Activated CD8-positive, alpha-beta T cell treated with anti-CD3 and anti-CD28 coated beads, Interleukin-2, amount 10 ng/mL, durations not matched to agents 7 days and 5 days (primary cell): ENCODE measurements at regions not wholly inside any gene's neighbourhood (a gene's known extent, or its start where the extent isn't known, plus 50 kb on each side); places are given as distances from the start of the nearest gene placed in this dataset.

ENCODE experiments used
- ATAC-seq: fragments of 150-1000 bp; cut with Tn5 transposase; one replicate; pipeline ENCODE4 v1.10.0; 2021; ENCODE audit warnings: moderate library complexity
- CTCF ChIA-PET: fragments of 350-600 bp; sonication (Branson Sonifier 250); formaldehyde crosslinking; loops from one replicate; lab custom pipeline; 2021; ENCODE audit warnings: antibody characterized with exemption; lab: Charles Lee
- POLR2A ChIA-PET: fragments of 350-600 bp; sonication (Branson Sonifier 250); formaldehyde crosslinking; loops from one replicate; lab custom pipeline; 2021; ENCODE audit warnings: antibody characterized with exemption; lab: Charles Lee
- DNase-seq: peaks from one replicate; pipeline ENCODE4 v3.0.0-alpha.2; 2020
- H3K27ac Mint-ChIP-seq: one replicate; pipeline ENCODE4 v1.8.0; 2021; ENCODE audit warnings: mild to moderate bottlenecking, mixed read lengths
- H3K27me3 Mint-ChIP-seq: one replicate; pipeline ENCODE4 v1.8.0; 2021; ENCODE audit warnings: low read depth, mixed read lengths
- H3K36me3 Mint-ChIP-seq: one replicate; pipeline ENCODE4 v1.8.0; 2021; ENCODE audit warnings: low read depth, mixed read lengths
- H3K4me1 Mint-ChIP-seq: one replicate; pipeline ENCODE4 v1.8.0; 2021; ENCODE audit warnings: low read depth, mixed read lengths
- H3K4me3 Mint-ChIP-seq: one replicate; pipeline ENCODE4 v1.8.0; 2021; ENCODE audit warnings: mild to moderate bottlenecking, mixed read lengths
- H3K9me3 Mint-ChIP-seq: one replicate; pipeline ENCODE4 v1.8.0; 2022; ENCODE audit warnings: mixed read lengths; ENCODE audit not compliant: insufficient read depth

DNA sequence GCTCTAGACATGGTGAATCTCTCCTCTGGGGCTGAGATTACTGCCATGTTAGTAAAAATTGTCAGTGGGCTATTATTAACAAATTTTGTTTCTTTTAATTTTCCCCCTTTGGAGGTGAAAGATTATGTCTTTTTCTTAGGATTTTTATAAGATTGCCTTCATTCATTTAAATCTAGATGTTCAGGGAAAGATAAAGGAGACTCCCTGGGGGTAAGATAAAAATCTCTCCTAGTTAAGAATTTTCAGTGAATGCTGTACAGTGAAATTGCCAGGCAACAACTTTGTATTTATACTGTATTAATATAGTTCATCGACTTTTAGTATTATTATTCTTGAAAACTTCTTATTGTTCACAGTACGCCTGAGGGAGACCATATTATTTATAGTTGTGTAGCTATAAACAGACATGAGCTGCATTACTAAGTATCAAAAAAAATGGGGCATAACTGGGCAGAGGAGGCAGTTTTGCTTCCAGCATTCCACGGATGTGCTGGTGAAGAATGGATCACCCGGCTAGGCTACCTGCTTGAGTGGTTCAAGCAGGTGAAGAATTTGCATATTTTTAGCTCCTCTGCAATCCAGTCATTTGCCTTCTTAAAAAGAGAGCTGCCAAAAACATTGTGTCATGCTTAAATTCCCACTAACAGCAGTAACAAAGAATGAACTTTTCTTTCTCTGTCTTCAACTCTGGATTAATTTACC, 552.1 kb downstream of the DNAJB9 start:
- no peaks in the 10 kb centered on the region for H3K4me1 Mint-ChIP-seq
- no peak overlapping the region for H3K27ac Mint-ChIP-seq
- no peaks in the 10 kb centered on the region for H3K36me3 Mint-ChIP-seq
- H3K4me3 Mint-ChIP-seq: no peak overlapping the region
- ATAC-seq (no peak), DNase-seq (no peak)
- H3K9me3 Mint-ChIP-seq: peaks cover 6% of the 10 kb centered on the region
- ChIA-PET CTCF (no interaction called here), POLR2A (no interaction called here)
- no peaks in the 10 kb centered on the region for H3K27me3 Mint-ChIP-seq

DNA sequence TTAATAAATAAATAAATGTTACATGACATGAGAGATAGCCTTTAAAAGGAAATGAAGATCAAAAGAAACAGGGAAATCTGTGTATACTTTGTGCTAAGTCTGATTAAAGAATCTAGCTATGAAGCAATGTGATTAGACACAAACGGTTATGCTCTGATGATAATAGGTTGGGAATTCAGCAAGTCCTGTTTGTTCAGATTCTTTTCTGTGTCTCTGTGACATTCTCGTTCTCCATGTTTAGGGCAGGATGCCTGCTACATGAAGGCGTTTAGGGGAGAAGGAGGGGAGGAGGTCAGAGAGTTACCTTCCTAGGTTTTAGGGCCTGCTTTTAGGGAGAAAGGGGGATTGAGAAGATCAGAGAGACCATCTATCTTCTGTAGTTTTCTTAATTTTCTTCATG, 555.3 kb downstream of the DNAJB9 start:
- no peak overlapping the region for H3K4me3 Mint-ChIP-seq
- ATAC-seq (no peak), DNase-seq (no peak)
- no peaks in the 10 kb centered on the region for H3K9me3 Mint-ChIP-seq
- no peaks in the 10 kb centered on the region for H3K4me1 Mint-ChIP-seq
- CTCF ChIA-PET: no interaction called here
- POLR2A ChIA-PET: interaction anchor here (0.6 kb wide), 1 partner anchor 568 kb away, joined by 3 read pairs; no protein-coding TSS in a partner anchor
- H3K36me3 Mint-ChIP-seq: no peaks in the 10 kb centered on the region
- no peaks in the 10 kb centered on the region for H3K27me3 Mint-ChIP-seq
- H3K27ac Mint-ChIP-seq: no peak overlapping the region

DNA sequence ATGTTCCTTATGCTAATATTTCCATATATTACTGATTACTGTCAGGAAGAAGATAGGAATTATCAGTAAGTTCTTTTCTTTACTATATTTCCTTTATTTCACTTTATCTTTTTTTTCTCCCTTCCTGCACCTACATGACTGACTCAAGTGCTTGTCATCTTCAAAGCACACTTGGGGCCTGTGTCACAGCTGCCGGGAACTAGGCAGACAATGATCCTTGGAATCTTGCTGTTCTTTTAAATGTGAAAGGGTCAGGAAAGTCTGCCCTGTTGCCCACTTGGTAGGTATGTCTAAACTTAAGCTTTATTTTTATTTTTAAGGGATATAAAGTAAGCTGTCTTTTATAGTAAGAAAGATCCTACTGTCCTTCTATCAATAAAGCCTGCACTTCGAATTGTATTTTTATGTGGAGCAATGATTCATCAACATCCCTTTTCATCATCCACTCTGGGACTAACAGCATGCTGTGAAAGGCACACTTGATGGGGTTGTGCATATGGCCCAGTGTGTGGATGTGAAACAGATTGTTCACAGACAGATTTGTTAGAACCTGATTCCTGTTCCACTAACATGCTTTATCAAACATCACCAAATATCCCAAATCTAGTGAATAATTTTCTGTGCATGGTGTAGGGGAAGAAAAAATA, 556.9 kb downstream of the DNAJB9 start:
- peaks cover 6% of the 10 kb centered on the region for H3K9me3 Mint-ChIP-seq
- H3K4me1 Mint-ChIP-seq: no peaks in the 10 kb centered on the region
- H3K36me3 Mint-ChIP-seq: no peaks in the 10 kb centered on the region
- H3K27ac Mint-ChIP-seq: no peak overlapping the region
- ChIA-PET CTCF (no interaction called here), POLR2A (no interaction called here)
- DNase-seq: no peak
- no peaks in the 10 kb centered on the region for H3K27me3 Mint-ChIP-seq
- no peak overlapping the region for H3K4me3 Mint-ChIP-seq
- no peak for ATAC-seq

DNA sequence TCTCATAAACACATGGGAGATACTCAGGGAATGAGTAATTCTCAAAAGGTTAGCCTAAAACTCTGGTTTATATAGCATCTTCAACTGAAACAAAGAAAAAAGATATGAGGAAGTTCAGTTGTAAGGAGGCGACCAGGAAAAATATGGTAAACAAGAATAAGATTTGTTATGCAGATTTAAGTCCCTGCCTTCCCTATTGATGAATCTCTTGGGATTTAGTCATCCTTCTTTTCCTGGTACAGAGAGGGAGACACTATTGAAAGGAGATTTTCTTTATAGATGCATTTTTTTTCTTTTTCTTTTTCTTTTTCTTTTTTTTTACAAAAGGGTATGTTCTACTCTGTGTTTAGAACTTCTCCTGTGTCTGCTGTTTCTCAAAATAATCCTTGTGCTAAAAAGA, 557.5 kb downstream of the DNAJB9 start:
- H3K27me3 Mint-ChIP-seq: no peaks in the 10 kb centered on the region
- H3K4me3 Mint-ChIP-seq: no peak overlapping the region
- no peaks in the 10 kb centered on the region for H3K36me3 Mint-ChIP-seq
- DNase-seq (no peak), ATAC-seq (no peak)
- H3K27ac Mint-ChIP-seq: no peak overlapping the region
- ChIA-PET CTCF (no interaction called here), POLR2A (no interaction called here)
- peaks cover 6% of the 10 kb centered on the region for H3K9me3 Mint-ChIP-seq
- H3K4me1 Mint-ChIP-seq: no peaks in the 10 kb centered on the region

DNA sequence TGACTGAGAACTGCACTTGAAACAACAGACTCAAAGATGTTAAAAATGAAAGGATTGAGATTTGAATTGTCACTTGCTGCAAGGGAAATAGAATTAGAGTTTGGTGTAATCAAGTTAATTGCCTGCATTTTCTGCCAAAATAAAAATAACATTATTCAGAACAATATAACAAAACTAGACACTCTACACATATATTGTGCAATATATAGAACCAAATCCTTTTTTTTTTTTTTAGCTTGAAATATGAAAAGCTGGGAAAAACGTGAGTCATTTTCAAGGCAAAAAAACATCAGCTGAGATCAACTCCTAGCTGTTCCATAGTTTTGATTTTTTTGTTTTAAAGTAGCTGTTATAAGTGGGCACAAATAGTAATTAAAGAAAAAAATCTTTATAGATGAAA, 561.5 kb downstream of the DNAJB9 start:
- ATAC-seq (no peak), DNase-seq (no peak)
- ChIA-PET POLR2A (no interaction called here), CTCF (no interaction called here)
- Mint-ChIP-seq H3K4me1 (no peaks in the 10 kb centered on the region), H3K9me3 (peaks cover 6% of the 10 kb centered on the region), H3K27me3 (no peaks in the 10 kb centered on the region), H3K4me3 (no peak overlapping the region), H3K36me3 (no peaks in the 10 kb centered on the region), H3K27ac (no peak overlapping the region)

DNA sequence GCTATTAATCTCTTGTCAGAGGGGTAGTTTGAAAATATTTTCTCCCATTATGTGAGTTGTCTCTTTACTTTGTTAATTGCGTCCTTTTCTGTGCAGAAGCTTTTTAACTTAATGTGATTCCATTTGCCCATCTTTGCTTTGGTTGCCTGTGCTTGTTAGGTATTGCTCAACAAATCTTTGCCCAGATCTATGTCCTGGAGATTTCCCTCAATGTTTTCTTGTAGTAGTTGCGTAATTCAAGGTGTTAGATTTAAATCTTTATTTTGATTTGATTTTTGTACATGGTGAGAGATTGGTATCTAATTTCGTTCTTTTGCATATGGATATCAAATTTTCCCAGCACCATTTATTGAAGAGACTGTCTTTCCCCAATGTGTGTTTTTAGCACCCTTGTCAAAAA, 567.2 kb downstream of the DNAJB9 start:
- H3K4me1 Mint-ChIP-seq: no peaks in the 10 kb centered on the region
- no peaks in the 10 kb centered on the region for H3K36me3 Mint-ChIP-seq
- H3K27ac Mint-ChIP-seq: no peak overlapping the region
- POLR2A ChIA-PET: no interaction called here
- H3K27me3 Mint-ChIP-seq: no peaks in the 10 kb centered on the region
- no peak for ATAC-seq
- CTCF ChIA-PET: no interaction called here
- no peak overlapping the region for H3K4me3 Mint-ChIP-seq
- H3K9me3 Mint-ChIP-seq: peaks cover 13% of the 10 kb centered on the region
- no peak for DNase-seq

DNA sequence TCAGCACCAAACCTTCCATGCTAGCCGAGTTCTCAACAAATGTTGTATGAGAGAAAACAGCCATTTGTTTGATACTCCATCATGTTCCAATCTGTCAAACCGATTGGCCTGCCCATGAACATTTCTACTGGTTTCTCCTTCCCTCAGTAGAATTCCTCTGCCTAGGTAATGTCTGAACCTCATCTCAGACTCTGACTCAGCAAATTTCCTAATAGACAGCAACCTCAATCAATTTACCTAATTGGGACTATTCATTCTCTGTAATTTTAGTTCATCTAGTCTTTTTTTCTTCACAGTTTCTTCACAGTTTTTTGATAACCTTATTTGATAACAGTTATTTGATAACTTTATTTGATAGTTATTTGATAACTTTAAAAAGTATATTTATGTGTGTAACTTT, 585.1 kb downstream of the DNAJB9 start:
- DNase-seq: no peak
- ChIA-PET POLR2A (no interaction called here), CTCF (no interaction called here)
- Mint-ChIP-seq H3K9me3 (peaks cover 8% of the 10 kb centered on the region), H3K4me3 (no peak overlapping the region), H3K4me1 (no peaks in the 10 kb centered on the region), H3K27ac (no peak overlapping the region), H3K27me3 (no peaks in the 10 kb centered on the region), H3K36me3 (no peaks in the 10 kb centered on the region)
- ATAC-seq: no peak

DNA sequence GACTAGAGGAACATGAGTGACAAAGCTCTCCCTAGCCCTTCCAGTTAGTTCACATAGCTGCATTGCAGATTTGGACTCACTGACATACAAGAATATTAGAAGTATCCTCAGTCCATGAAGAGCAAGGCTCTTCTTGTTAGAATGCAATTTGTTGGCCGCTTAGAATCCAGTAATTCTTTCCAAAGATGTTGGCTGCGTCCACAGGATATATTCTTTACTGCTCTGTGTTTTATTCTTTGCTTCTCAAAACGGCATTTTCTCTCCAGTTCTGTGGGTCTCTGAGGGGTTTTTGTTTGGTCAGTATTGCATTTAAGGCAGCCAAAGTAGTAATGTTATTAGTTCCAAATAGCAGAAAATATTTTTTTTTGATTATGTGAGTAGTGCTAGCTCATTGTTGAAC, 588.6 kb downstream of the DNAJB9 start:
- DNase-seq (no peak), ATAC-seq (no peak)
- no peaks in the 10 kb centered on the region for H3K4me1 Mint-ChIP-seq
- POLR2A ChIA-PET: no interaction called here
- CTCF ChIA-PET: no interaction called here
- no peak overlapping the region for H3K27ac Mint-ChIP-seq
- no peak overlapping the region for H3K4me3 Mint-ChIP-seq
- no peaks in the 10 kb centered on the region for H3K9me3 Mint-ChIP-seq
- no peaks in the 10 kb centered on the region for H3K36me3 Mint-ChIP-seq
- no peaks in the 10 kb centered on the region for H3K27me3 Mint-ChIP-seq

DNA sequence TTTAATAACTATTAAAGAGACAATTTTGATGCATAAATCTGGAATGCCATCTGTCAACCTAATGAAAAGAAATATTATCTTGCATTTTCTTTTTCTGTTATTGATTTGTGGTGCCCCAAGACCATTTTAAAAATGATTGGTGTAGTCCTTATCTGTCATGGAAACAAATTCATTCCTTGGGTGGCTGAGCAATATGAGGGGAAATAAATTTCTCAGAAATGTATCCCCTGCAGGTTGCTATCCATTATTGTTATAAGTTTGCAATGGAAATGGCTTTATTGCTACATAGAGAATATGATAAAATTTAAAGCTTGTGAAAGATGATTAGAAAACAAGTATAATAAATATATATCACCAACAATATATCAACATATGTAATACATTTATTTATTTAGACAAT, 607.0 kb downstream of the DNAJB9 start:
- Mint-ChIP-seq H3K4me3 (no peak overlapping the region), H3K36me3 (no peaks in the 10 kb centered on the region), H3K9me3 (no peaks in the 10 kb centered on the region), H3K4me1 (no peaks in the 10 kb centered on the region), H3K27ac (no peak overlapping the region), H3K27me3 (no peaks in the 10 kb centered on the region)
- DNase-seq (no peak), ATAC-seq (no peak)
- ChIA-PET CTCF (no interaction called here), POLR2A (no interaction called here)

DNA sequence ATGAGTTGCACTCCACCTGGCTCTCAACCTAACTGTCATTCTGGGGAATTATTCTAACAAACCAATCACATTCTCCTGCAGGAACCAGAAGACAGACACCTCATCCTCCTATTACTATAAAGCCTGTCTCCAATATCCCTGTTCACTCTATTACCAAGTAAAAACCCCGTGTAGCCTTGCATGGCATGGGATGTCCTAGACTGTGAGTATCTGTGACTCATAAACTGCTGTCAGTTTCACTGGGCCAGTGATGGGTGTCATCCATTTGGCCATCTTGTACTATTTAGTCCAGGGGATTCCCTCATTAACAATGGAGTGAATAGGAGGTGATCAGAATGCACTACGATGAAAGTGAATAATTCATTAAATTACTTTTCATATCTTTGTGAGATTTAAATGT, 608.7 kb downstream of the DNAJB9 start:
- Mint-ChIP-seq H3K36me3 (no peaks in the 10 kb centered on the region), H3K27ac (no peak overlapping the region), H3K4me3 (no peak overlapping the region), H3K27me3 (no peaks in the 10 kb centered on the region), H3K9me3 (peaks cover 4% of the 10 kb centered on the region), H3K4me1 (no peaks in the 10 kb centered on the region)
- no peak for ATAC-seq
- no peak for DNase-seq
- POLR2A ChIA-PET: no interaction called here
- CTCF ChIA-PET: no interaction called here

DNA sequence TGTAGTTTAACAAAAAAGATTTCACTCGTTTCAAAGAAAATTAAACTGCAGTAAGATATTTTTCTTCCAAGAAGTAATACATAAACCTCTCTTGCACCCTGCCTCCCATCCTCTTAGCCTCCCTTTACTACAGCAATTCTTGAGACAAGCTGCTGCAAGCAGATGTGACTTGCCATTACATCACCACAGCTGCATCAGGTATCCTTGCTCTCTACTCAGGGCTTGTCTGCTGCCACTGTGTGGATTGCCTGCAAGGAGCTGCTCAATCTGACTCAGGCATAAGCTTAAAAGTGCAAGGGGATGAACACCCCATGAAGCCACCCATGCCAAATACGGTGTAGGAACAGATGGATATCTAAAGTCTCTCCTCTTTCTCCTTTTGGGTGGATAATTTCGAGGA, 609.9 kb downstream of the DNAJB9 start:
- no peaks in the 10 kb centered on the region for H3K36me3 Mint-ChIP-seq
- ChIA-PET POLR2A (no interaction called here), CTCF (no interaction called here)
- H3K9me3 Mint-ChIP-seq: peaks cover 4% of the 10 kb centered on the region
- no peaks in the 10 kb centered on the region for H3K4me1 Mint-ChIP-seq
- ATAC-seq: no peak
- no peak overlapping the region for H3K4me3 Mint-ChIP-seq
- no peak for DNase-seq
- no peak overlapping the region for H3K27ac Mint-ChIP-seq
- H3K27me3 Mint-ChIP-seq: no peaks in the 10 kb centered on the region

DNA sequence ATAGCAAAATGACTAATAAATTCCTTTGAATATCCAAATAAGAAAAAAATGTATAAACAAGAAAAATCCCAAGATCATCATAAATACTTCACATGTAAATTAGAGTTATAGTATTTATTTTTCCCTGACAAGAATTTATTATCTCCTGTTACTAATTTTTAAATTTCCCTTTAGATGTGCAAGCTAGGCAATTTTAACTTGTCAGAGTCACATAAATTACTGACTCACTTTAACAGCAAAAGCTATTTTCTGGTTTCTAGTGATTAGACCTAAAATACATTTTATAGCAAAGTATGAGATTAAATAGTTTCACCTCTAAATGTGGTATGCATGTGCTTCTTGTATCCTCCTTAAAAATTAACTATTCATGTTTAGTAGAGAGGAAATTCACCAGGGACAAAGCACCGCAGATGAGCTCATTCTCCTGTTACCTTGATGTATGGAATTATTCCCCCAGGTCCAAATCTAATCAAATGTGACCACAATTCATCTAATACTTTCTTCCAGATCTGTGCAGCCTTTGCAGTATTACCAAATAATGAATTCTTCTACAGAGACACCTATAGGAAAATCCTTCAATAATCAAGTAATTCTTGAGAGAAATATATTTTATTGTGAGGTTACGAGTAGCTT, 621.2 kb downstream of the DNAJB9 start:
- no peaks in the 10 kb centered on the region for H3K27me3 Mint-ChIP-seq
- peaks cover 4% of the 10 kb centered on the region for H3K9me3 Mint-ChIP-seq
- DNase-seq (no peak), ATAC-seq (no peak)
- H3K4me1 Mint-ChIP-seq: no peaks in the 10 kb centered on the region
- POLR2A ChIA-PET: no interaction called here
- CTCF ChIA-PET: no interaction called here
- no peak overlapping the region for H3K4me3 Mint-ChIP-seq
- no peaks in the 10 kb centered on the region for H3K36me3 Mint-ChIP-seq
- H3K27ac Mint-ChIP-seq: no peak overlapping the region
